CD4-positive, alpha-beta T cell treated with Interleukin-15 for 1 hour (primary cell): ENCODE measurements at regions not wholly inside any gene's neighbourhood (a gene's known extent, or its start where the extent isn't known, plus 50 kb on each side); places are given as distances from the start of the nearest gene placed in this dataset.
A peak's percentile ranks its signal among the peaks of the same experiment; 100 is the strongest.
"Not testable (repeated sequence)": the region's sequence is repeated elsewhere in the genome, so short reads cannot be mapped to it uniquely, and the experiment has no call there.

Source experiments
- DNase-seq: peaks from one replicate; pipeline ENCODE4 v3.0.0-alpha.2; 2020

DNA sequence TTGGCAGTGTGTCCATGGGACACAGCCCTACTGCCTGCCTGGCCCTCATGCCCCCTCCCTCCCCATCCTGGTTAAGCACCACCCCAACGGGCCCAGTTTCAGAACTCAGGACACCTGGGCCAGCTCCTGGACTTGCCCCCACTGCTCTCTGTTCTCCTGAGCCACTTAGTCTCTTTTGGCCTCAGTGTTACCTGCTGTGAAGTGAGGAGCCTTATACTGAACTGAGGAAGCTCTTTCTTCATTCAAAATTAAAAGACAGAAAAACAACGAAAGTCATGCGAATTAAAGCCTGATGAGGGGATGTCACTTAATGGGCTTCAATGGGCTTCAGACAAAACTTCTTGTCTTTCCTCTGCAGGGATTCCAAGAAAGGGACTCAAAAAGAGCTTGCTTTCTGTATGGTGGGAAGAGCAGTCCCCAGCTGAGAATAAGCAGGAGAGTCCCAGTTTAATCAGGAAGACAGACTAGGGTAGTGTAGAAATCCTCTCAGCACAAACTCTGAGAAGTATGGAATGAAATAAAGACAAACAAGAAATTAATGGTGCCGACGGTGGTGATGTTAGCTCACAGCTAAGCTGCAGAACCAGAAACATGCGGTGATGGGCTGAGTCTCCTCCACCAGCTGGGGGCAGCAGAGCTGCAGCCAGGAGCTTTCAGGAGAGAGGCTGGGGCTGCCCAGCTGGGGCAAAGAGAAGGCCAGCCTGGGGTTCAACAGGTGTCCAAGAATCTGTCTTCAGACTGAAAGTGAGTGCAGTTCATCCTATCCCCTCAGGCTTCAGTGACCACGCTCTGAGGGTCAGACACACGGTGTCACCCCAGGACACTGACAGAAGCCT is 101.0 kb downstream of the GGTLC2 start:
- DNase-seq: peak; percentile 59

DNA sequence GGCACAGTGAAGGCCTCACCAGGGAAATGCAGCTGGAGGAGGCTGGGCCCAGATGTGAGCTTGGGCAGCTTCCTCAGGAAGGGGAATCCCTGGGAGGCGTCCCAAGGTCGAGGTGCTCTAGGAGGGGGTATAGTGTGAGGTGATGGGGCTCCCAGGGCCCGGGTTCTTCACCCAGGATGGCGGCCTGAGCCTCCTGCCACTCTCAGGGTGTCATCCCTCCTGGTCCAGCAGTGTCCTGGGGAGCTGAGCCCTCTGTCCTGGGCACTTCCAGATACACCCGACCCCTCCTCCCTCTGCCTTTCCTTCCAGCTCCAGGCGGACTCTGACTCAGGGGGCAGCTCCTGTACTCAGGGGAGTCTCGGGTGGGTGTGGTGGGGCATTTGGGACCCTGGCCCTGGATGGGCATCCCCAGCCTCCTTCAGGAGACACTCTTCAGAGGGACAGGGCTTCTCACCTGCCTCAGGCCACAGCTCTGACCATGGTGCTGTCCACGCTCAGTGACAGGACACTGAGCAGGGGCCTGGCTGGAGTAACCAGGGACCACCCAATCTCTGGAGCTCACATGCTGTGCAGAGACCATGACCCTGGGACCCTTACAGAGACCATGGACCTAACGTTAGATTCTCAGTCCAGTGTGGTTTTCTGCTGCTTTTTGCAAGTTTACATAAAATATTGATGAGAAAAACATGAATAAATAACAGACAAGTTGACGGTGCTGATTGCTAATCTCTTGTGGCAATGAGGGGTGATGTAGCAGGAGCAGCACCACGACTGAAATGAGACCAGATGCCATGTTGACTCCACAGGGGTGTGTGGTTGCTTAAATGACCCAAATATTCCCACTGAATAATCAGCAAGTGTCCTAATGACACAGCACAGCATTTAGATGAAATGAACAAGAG is 101.9 kb downstream of the GGTLC2 start:
- no peak for DNase-seq

DNA sequence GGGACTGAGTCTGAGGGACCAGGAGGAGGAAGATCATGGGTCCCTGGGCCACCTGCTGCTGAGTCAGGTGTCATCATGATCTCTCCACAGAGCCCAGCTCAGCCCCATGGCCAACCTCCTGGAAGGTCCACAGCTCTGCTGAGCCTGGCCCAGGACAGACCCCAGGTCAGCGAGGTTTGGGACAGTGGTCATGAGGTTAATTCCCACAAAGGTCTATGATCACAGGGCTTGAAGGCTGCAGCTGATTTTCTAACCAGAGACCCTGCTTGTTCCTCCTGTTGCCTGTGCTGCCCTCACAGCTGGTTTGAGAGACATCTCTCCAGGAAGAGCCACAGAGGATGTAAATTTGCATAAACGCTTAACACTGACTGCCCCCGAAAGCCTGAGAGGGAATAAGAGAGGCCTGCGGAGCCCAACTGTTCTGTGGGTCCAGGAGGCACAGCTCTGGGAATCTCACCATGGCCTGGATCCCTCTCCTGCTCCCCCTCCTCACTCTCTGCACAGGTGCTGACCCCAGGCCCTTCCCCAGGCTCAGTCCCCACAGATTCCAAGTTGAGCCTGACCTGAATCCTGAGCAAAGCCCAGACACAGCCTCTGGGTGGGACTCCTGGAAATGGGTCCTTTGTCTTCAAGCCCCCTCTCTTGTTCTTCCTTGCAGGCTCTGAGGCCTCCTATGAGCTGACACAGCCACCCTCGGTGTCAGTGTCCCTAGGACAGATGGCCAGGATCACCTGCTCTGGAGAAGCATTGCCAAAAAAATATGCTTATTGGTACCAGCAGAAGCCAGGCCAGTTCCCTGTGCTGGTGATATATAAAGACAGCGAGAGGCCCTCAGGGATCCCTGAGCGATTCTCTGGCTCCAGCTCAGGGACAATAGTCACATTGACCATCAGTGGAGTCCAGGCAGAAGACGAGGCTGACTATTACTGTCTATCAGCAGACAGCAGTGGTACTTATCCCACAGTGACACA is 102.8 kb downstream of the GGTLC2 start:
- DNase-seq: no peak

DNA sequence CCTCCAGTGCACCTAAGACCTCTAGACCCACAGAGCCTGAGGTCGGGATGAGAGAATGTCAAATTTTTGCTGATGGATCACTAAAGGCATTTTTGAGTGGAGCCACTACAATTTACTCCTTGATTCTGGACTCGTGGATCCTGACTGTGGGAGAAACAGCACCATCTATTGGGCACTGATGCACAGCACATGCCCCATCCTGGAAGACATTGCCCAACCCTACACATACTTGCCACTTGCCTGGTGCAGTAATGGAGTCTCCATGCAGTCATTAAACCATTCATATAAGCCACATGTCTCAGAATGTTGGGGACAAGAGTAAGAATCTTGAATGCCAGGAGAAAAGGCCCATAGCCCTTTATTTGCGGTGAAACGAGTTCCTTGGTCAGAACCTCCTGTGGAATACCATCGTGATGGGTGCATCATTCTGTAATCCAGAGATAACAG is 103.9 kb downstream of the GGTLC2 start:
- DNase-seq: peak; percentile 58

DNA sequence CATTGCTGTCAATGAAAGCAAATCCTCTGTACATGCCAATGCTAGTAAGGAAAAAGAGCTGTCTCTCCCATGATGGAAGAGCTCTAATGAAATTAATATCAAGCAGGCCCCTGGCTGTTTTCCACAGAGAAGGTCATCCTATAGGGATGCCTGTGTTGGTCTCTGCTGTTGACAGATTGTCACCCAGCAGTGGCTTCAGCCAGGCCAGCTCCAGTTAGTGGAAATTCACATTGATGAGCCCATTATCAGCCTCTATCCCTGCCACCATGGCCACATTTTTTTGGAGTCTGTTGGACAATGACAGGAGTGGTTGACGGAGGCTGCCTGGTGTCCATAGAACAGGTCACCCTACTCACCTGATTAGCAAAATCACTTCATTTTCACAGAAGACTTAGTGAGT is 104.3 kb downstream of the GGTLC2 start:
- DNase-seq: no peak

DNA sequence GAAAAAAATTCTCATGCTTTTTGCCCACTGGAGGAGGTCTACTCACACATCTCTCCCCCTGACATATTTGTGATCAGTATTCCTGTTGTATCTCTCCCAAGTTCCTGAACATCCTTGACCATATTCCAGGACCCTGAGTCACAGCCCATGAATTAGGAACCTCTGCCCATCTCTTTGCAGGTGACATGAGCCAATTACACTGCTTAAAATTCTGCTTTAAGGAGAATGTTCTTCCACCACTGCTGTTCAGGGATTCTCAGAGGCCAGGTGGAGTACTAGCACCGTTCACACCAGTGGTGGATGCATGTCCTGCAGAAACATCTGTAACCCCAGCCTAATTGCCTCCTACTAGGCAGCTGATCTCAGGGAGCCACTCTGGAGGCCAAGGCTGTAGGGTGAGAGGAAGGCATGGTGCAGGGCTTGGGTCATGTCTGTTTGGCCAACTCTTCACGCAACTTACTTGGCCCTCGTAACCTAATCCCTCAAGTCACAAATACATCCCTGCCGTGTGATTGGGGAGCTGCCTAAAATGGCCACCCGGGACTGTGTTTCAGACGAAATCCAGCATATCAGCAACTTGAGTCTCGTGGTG is 104.8 kb downstream of the GGTLC2 start:
- DNase-seq: no peak

DNA sequence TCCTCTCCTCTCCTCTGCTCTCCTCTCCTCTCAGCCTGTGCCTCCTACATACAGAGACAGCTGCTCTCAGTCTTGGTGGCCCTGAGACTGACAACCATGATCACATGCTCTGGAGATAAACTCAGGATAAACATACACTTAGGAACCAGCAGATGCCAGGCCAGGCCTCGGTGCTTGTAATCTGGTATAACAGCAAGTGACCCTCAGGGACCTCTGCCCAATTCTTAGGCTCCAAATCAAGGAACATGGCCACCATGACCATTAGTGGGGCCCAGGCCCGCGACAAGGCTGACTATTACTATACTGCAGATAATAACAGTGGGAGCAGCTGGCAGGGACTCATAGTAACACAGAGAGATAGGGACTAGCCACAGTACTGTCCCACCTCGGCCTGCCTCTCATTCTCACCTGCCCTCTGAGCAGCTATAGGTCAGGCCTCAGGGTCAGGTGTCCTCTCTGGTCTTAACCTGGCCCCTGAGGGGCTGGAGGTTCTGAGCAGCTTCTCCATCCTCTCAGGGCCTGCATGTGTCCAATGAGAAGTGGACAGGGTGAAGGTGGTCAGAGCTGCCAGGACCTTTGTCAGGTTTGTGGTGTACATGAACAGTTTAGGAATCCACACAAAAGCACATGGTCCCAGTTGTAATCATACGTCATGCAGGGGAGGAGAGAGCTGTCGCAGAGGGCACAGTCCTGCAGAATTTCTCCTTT is 106.1 kb downstream of the GGTLC2 start:
- DNase-seq: no peak

DNA sequence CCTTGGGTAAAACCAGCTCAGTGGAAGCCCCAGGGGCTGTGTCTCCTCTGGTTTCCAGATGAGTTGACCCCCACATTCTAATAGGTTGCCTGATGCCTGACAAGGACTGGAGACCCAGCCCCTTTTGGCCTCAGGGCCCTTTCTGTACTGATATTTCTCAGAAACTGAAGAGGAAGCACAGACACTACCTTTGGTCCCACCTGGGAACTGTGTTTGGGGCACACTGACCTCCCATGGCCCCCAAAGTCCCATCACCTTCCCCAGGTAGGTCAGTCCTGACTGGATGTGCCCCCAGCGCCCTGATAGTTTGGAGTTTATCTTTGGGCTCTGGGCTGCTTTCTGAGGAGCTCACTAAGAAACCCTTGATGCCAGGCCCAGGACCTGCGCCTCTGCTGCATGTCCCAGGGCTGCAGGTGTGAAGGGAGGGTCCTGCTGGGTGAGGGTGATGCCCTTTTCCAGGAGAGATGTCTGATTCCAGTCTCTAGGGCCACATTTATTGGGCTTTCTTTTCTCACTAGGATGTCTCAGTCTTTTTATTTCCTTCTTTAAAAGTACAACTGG is 106.7 kb downstream of the GGTLC2 start:
- DNase-seq: no peak

DNA sequence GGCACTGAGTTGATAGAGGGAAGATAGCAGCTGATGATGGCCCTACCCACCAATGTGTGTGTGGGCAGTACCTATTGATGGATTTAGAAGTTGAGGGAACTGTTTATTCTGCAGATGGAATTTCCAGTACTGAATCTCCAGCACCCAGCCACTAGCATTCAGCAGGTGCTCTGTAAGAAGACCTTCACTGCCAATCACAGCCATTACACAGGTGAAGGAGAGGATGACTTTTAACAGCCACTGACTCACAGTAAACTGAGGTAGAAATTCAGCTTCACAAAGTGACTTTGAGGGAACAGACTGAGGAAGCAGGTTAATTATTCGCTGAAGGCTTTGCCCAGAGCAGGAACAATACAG is 107.8 kb downstream of the GGTLC2 start:
- DNase-seq: no peak

DNA sequence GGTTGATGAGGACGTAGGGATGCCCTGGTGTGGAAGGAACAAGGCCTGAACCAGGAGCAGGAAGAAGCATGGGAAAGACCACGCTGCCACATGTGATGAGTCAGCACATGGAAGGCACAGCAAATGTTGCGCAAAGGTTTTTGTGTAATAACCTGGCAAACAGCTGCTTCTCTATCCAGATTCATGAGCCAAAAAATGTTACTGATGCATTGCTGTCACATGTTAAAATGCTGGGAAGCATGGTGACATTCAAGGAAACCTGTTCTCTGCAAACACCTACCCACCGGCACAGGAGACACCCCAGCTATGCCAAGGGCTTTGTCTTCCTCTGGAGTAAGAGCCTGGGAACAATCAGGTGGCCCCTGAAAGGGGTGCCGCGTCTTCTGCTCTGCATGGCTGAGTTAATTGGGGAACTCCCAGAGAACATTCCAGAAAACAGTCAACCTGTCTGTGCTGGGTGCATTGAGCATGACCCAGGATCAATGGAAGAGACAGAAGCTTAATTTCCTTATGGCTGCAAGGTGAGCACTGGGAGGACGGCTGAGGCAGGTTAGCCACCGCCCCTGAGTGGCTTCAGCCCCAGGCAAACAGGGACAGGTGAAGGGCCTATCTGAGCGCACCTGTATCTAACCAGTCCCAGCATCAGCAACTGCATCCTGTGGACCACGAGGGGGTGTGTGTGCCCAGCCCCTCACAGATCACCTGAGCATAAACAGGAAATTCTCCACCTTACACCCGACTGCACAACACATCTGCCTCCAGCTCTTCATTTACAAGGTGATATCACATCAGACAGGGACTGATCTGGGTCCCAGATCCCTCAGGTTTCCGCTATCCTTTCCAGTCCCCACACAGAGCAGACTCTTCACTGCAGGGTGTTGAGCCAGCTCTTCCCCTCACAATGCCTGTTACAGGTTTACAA is 108.4 kb downstream of the GGTLC2 start:
- peak; percentile 40 for DNase-seq

DNA sequence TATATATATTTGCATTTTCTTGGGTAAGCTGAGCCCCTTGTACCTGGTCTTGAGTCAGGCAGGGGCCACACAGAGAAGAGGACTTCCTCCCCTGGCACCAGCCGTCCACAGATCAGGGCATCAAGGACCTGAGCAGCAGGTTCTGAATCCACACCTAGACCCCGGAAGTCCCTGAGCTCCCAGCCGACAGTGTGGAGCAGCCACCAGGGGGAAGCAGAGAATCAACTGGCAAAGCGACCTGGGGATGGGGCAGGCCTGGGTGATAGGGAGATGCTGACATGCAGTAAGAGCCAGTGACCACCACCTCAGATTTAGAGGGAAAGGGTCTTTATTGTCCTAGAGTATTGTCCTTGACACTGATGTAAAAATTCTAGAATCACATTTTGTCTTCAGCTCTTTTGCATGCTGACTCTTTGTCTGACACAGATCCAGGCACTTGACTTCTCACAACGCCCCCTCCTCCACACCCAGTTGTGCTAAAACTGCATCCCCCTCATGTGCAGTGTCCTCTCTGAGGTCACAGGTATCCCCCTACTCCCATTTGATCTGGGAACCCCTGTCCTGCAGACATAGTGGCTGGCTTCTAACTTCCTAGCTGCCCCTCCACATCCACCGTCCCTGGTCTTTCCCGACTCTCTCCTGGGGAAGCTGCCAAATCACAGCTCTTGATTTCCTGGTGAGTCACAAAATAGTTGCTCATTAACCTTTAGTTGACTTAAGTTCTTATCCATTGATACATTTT is 109.3 kb downstream of the GGTLC2 start:
- DNase-seq: peak; percentile 78

DNA sequence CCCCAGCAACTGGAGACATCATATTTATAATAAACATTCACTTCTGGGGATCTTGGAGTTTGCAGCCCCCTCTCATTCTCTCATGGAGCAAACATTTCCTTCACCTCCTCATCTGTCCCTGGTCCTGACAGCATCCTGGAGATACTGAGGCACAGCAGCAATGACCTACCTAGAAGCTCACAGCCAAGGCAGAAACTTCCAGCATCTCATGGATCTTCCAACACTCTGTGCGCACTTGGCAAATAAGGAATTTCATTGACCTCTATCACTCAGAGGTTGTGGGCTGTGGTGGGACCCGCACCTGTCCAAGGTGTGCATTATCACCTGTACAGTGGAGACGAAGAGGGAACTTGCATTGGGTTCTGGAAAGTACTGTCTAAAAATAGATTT is 109.8 kb downstream of the GGTLC2 start:
- DNase-seq: no peak

DNA sequence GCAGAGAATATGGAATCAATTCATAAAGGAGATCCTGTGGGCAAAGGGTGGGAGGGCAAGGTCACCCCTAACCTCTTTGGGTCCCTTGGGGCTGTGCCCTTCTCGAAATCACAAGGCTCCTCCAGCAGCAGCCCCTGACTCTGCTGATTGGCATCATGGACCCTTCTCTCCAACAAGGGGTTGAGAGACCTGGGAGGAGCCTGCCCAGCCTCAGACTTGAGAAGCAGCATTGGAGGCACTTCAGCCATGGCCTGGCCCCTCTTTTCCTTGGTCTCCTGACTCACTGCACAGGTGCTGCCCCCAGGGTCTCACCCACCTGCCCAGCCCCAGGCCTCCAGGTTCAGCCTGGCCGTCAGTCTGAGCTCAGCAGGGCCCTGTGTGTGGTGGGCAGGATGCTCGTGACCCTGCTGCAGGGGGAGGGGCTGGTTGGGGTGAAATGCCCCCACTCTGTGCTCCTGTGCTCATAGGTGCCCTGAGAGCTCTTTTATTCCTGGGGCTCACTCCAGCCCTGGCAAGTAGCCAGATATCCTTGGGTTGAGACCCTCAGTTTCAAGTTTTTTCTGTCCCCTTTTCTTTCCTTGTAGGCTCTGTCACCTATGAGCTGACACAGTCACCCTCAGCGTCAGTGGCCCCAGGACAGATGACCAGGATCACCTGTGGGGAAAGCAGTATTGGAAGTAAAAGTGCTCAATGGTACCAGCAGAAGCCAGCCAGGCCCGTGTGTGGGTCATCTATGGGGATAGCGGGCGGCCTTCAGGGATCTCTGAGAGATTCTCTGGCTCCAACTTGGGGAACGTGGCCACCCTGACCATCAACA is 110.8 kb downstream of the GGTLC2 start:
- DNase-seq: no peak

DNA sequence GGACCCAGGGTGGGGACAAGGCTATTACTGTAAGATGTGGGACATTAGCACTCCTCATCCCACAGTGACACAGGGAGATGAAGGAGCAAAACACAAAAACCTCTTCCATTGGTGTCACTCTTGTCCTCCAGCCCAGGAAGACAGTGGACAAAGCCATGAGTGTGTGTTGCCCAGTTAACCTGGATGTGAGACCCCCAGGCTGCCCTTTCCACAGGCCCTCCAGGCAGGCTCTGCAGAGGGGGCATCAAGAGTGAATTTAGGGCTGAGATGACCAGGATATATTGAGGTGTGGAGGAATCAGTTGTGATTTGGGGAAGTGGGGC is 111.3 kb downstream of the GGTLC2 start:
- DNase-seq: no peak

DNA sequence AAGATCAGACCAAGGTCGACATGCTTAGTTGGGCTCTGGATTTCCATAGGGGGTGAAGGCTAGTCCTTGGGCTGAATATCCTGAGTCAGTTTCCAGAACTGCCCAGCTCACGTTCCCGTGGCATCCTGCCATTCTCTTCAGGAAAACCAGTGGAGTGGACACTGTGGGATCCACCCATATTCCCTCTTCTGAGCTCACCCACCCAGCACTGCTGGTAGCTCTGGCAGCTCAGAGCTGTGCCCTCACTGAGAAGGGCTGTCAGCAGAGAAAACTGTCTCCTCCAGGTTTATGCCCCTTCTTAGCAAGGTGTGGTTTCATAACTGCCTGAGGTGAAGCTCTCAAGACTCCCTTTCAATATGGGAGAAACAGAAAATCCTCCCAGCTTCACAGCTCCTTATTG is 111.7 kb downstream of the GGTLC2 start:
- DNase-seq: no peak

DNA sequence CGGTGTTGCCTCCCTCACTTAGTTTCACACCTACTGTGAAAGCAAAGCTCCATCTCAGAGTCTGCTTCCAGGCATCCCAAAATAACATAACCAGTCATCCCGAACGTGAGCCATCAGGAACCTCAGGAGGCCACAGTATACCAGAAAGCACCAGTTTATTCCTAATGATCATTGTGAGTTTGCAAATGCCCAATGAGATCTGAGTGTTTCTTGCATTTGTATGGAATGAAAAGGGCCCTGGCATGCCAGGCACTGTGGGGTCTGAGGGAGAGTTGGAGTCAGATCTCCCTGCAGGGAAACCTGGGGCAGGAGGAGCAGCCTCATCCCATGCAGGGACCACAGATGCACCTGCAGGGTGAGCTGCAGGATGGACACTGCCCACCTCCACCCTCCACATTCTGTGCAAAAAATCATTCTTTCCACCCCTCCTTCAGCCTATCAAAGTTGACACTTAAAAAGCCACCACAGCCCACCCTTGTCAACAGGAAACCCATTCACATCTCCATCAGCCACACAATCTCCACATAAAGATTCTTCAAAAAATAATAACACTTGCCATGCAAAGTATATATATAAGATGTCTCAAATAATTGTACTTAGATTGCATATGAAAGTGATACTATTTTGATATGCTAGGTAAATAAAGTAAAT is 112.3 kb downstream of the GGTLC2 start:
- DNase-seq: not testable (repeated sequence)

DNA sequence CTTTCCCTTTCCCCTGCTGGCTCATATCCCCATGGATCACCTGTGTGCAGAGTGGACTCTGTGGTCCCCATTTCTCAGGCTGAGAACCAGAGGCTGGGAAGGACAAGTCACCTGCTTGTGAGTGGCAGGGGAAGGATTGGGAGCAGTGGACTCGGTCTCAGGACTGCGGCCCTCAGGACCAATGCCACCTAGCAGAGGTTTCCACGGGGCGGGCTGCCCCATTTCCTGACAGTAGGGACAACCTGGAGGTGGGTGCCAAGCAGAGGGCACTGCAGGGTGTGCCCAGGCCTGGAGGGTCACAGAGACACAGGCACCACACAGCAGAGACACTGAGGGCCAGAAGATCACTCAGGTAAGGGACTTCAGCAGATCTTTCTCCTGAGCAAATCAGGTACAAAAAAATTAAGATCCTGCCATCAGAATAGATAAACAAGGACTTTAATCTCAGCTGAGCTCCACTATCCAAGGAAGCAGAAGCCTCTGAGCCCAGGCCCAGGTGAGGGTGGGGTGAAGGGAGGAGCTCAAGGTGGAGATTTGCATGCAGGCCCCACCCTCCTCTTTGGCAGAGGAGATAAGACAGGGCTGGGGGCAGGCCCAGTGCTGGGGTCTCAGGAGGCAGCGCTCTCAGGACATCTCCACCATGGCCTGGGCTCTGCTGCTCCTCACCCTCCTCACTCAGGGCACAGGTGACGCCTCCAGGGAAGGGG is 113.8 kb downstream of the GGTLC2 start:
- DNase-seq: not testable (repeated sequence)

DNA sequence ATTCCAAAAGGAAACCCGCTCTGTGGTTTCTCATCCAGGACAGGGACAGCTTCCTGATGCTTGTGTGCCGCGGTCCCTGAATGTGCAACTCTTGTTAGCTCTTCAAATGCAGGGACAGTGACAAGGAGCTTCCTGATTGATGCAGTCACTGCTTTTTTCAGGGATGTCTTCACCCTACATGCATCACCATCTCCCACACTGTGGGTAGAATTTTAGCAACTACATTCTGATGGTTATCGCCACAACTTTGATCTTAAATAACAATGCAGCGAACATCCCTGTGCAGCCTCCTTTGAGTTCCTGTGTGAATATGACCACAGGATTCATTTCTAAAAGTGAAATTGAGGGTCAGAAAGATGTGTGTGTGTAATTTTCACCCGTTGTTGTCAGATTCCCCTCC is 115.0 kb downstream of the GGTLC2 start:
- DNase-seq: no peak
